ENCODE measurements at regions not wholly inside any gene's neighbourhood (a gene's known extent, or its start where the extent isn't known, plus 50 kb on each side); places are given as distances from the start of the nearest gene placed in this dataset.

- TF ChIP-seq NR2C2 (IDR thresholded peaks at IDR 0.05; ENCODE audit: borderline replicate concordance, control insufficient read depth, insufficient read length, low read depth): no peak
- TF ChIP-seq REST (IDR thresholded peaks at IDR 0.05; ENCODE audit: low read depth, low read length): no peak
- no peak for TF ChIP-seq LARP7 (IDR thresholded peaks at IDR 0.05)
- no peak for TF ChIP-seq RAD21 (IDR thresholded peaks at IDR 0.05; ENCODE audit: insufficient read depth, low read depth, low read length)
- no peak for TF ChIP-seq CTCF (IDR thresholded peaks at IDR 0.05 in 2 of 3, conservative IDR thresholded peaks at IDR 0.05 in 1 of 3; ENCODE audit: control insufficient read depth in 2 of 3, extremely low read depth in 1 of 3, insufficient read depth in 1 of 3, low read depth in 3 of 3, low read length in 3 of 3)
- TF ChIP-seq BCLAF1 (IDR thresholded peaks at IDR 0.05): no peak
- TF ChIP-seq EP300 (IDR thresholded peaks at IDR 0.05; ENCODE audit: borderline replicate concordance in 1 of 2, control insufficient read depth in 1 of 2, low read depth in 2 of 2, low read length in 2 of 2): no peak
- no peak for TF ChIP-seq ATF3 (IDR thresholded peaks at IDR 0.05; ENCODE audit: borderline replicate concordance, extremely low read depth, low read depth, low read length)
- TF ChIP-seq POLR2AphosphoS5 (IDR thresholded peaks at IDR 0.05; ENCODE audit: low read length): no peak
Measured at GRCh38 chr2:195269220-195269619, 387.8 kb upstream of the SLC39A10 start.

All from GM12878 (cell line).